Upper lobe of right lung (tissue), 1 donor: ENCODE measurements at regions not wholly inside any gene's neighbourhood (a gene's known extent, or its start where the extent isn't known, plus 50 kb on each side); places are given as distances from the start of the nearest gene placed in this dataset.

ENCODE experiments used
- ATAC-seq: fragments of 200-7000 bp; cut with Tn5 transposase; one replicate; pipeline ENCODE4 v1.9.1; 2020; ENCODE audit warnings: mild to moderate bottlenecking, moderate library complexity
- DNase-seq: peaks from one replicate; pipeline ENCODE4 v3.0.0-alpha.2; 2020
- H3K27ac ChIP-seq: fragments of 200-600 bp; one replicate; pipeline ENCODE4 v1.8.0; 2022
- H3K27me3 ChIP-seq: fragments of 200-600 bp; one replicate; pipeline ENCODE4 v1.8.0; 2022; ENCODE audit warnings: mild to moderate bottlenecking
- H3K36me3 ChIP-seq: fragments of 200-600 bp; one replicate; pipeline ENCODE4 v1.8.0; 2022
- H3K4me1 ChIP-seq: fragments of 200-600 bp; one replicate; pipeline ENCODE4 v1.8.0; 2022
- H3K4me3 ChIP-seq: fragments of 200-600 bp; one replicate; pipeline ENCODE4 v1.8.0; 2022; ENCODE audit warnings: mild to moderate bottlenecking
- H3K9me3 ChIP-seq: fragments of 200-600 bp; one replicate; pipeline ENCODE4 v1.8.0; 2022
- CTCF ChIP-seq: fragments of 200-600 bp; IDR thresholded peaks from one replicate; pipeline ENCODE4 v1.8.0; 2022; ENCODE audit warnings: antibody characterized with exemption
- intact Hi-C: fragments of 100-400 bp; cut with DNase I; formaldehyde crosslinking; loops from one replicate; pipeline ENCODE4 v1.11.0; 2022
- donor health status: DM: no; HTN: yes; CAD: no; lungs with severe emphysema.

GRCh38 chr2:204074456-204074855, 137.9 kb downstream of the ICOS start:
- H3K4me1 ChIP-seq = no peaks in the 10 kb centered on the region
- no peaks in the 10 kb centered on the region for H3K27me3 ChIP-seq
- no peaks in the 10 kb centered on the region for H3K36me3 ChIP-seq
- H3K9me3 ChIP-seq = no peaks in the 10 kb centered on the region
- DNase-seq (no peak), ATAC-seq (no peak)
- H3K27ac ChIP-seq = no peak overlapping the region
- intact Hi-C loops = no loop called here
- no peak overlapping the region for H3K4me3 ChIP-seq
- no peak for TF ChIP-seq CTCF

- TF ChIP-seq CTCF = no peak
- Histone ChIP-seq H3K4me3 (no peak overlapping the region), H3K27ac (no peak overlapping the region), H3K27me3 (no peaks in the 10 kb centered on the region), H3K4me1 (no peaks in the 10 kb centered on the region), H3K9me3 (no peaks in the 10 kb centered on the region), H3K36me3 (no peaks in the 10 kb centered on the region)
- no peak for DNase-seq
- ATAC-seq = peak; percentile 67
- intact Hi-C loops = no loop called here
These were observed 141.6 kb downstream of the ICOS start for GRCh38 chr2:204078003-204078698.

GRCh38 chr2:204081487-204082425, 145.2 kb downstream of the ICOS start:
- Histone ChIP-seq H3K36me3 (no peaks in the 10 kb centered on the region), H3K4me1 (no peaks in the 10 kb centered on the region), H3K9me3 (no peaks in the 10 kb centered on the region), H3K4me3 (no peak overlapping the region), H3K27me3 (no peaks in the 10 kb centered on the region), H3K27ac (no peak overlapping the region)
- ATAC-seq = no peak
- intact Hi-C loops = no loop called here
- TF ChIP-seq CTCF = no peak
- DNase-seq = no peak

GRCh38 chr2:204086167-204086566, 149.6 kb downstream of the ICOS start:
- H3K4me1 ChIP-seq = no peaks in the 10 kb centered on the region
- ATAC-seq = no peak
- H3K36me3 ChIP-seq = no peaks in the 10 kb centered on the region
- no peaks in the 10 kb centered on the region for H3K9me3 ChIP-seq
- intact Hi-C loops = no loop called here
- H3K27ac ChIP-seq = no peak overlapping the region
- no peak for DNase-seq
- no peak overlapping the region for H3K4me3 ChIP-seq
- no peak for TF ChIP-seq CTCF
- H3K27me3 ChIP-seq = no peaks in the 10 kb centered on the region

- DNase-seq = no peak
- no peaks in the 10 kb centered on the region for H3K9me3 ChIP-seq
- no peak for TF ChIP-seq CTCF
- ATAC-seq = no peak
- no peaks in the 10 kb centered on the region for H3K36me3 ChIP-seq
- H3K4me1 ChIP-seq = no peaks in the 10 kb centered on the region
- no peaks in the 10 kb centered on the region for H3K27me3 ChIP-seq
- intact Hi-C loops = no loop called here
- no peak overlapping the region for H3K4me3 ChIP-seq
- no peak overlapping the region for H3K27ac ChIP-seq
These were observed 152.5 kb downstream of the ICOS start for GRCh38 chr2:204089105-204089504.
